Liver (tissue), 3 donors: ENCODE measurements at regions not wholly inside any gene's neighbourhood (a gene's known extent, or its start where the extent isn't known, plus 50 kb on each side); places are given as distances from the start of the nearest gene placed in this dataset.

ENCODE experiments used
- CTCF ChIP-seq: fragments of 150-350 bp; IDR thresholded peaks from 2 replicates; pipeline ENCODE4 v1.5.1; 2017; ENCODE audit warnings: improper control_type of control experiment, low read depth, low read length; ENCODE audit not compliant: missing input control
- FOXA1 ChIP-seq: IDR thresholded peaks from 2 replicates; pipeline ENCODE4 v1.6.1; 2016; ENCODE audit warnings: antibody characterized with exemption
- FOXA2 ChIP-seq: IDR thresholded peaks from 2 replicates; pipeline ENCODE4 v1.6.1; 2016; ENCODE audit warnings: antibody characterized with exemption
- GABPA ChIP-seq, 2 donors: IDR thresholded peaks in 1 of 2; conservative IDR thresholded peaks in 1 of 2; 2 replicates each; pipeline ENCODE4 v1.6.1; 2016; ENCODE audit warnings: antibody characterized with exemption in 2 of 2, mild to moderate bottlenecking in 1 of 2, moderate library complexity in 1 of 2
- JUND ChIP-seq, 2 donors: IDR thresholded peaks; 2 replicates each; pipeline ENCODE4 v1.6.1; 2016; ENCODE audit warnings: antibody characterized with exemption in 2 of 2
- MAX ChIP-seq: IDR thresholded peaks from 2 replicates; pipeline ENCODE4 v1.6.1; 2016; ENCODE audit warnings: antibody characterized with exemption
- RAD21 ChIP-seq, 2 donors: IDR thresholded peaks; 2 replicates each; pipeline ENCODE4 v1.6.1; 2016; ENCODE audit warnings: antibody characterized with exemption in 2 of 2, mild to moderate bottlenecking in 2 of 2
- REST ChIP-seq: IDR thresholded peaks from 2 replicates; pipeline ENCODE4 v1.6.1; 2016; ENCODE audit warnings: antibody characterized with exemption, mild to moderate bottlenecking
- YY1 ChIP-seq: IDR thresholded peaks from 2 replicates; pipeline ENCODE4 v1.6.1; 2016; ENCODE audit warnings: antibody characterized with exemption, mild to moderate bottlenecking
- ZBTB33 ChIP-seq: IDR thresholded peaks from 2 replicates; pipeline ENCODE4 v1.6.1; 2016; ENCODE audit warnings: antibody characterized with exemption
- donor health status: healthy.
- donor health status: healthy.

- TF ChIP-seq REST (no peak), CTCF (no peak), JUND (IDR thresholded peaks at IDR 0.05) (no peak), FOXA2 (no peak), YY1 (peak; percentile 34), FOXA1 (no peak), ZBTB33 (no peak), RAD21 (IDR thresholded peaks at IDR 0.05) (no peak), GABPA (IDR thresholded peaks at IDR 0.05 in 1 of 2, conservative IDR thresholded peaks at IDR 0.05 in 1 of 2) (no peak), MAX (no peak)
These were observed 396.5 kb downstream of the ANXA1 start for GRCh38 chr9:73548201-73548600.
